DOHH2 (cell line): ENCODE measurements at regions not wholly inside any gene's neighbourhood (a gene's known extent, or its start where the extent isn't known, plus 50 kb on each side); places are given as distances from the start of the nearest gene placed in this dataset.
A peak's percentile ranks its signal among the peaks of the same experiment; 100 is the strongest.

Source experiments
- H3F3A ChIP-seq: fragments of 200-600 bp; sonication (generic), shearing (Covaris generic); 2 replicates; pipeline ENCODE4 v1.6.0; 2016; ENCODE audit warnings: antibody characterized with exemption, mild to moderate bottlenecking; ENCODE audit not compliant: control insufficient read depth, insufficient read depth
- H3K27ac ChIP-seq: fragments of 200-600 bp; sonication (generic); 2 replicates; pipeline ENCODE4 v1.5.1; 2014; ENCODE audit warnings: low read depth, mild to moderate bottlenecking, low read length, moderate library complexity
- H3K27me3 ChIP-seq: fragments of 200-600 bp; sonication (generic); 2 replicates; pipeline ENCODE4 v1.6.1; 2014; ENCODE audit warnings: mild to moderate bottlenecking, low read length, mixed read lengths; ENCODE audit not compliant: control insufficient read depth
- H3K36me3 ChIP-seq: fragments of 200-600 bp; sonication (generic); 2 replicates; pipeline ENCODE4 v1.6.1; 2014; ENCODE audit warnings: mild to moderate bottlenecking, low read length, moderate library complexity, mixed read lengths; ENCODE audit not compliant: control insufficient read depth
- H3K4me1 ChIP-seq: fragments of 200-600 bp; sonication (generic); 2 replicates; pipeline ENCODE4 v1.6.1; 2014; ENCODE audit warnings: mild to moderate bottlenecking, low read length, mixed read lengths; ENCODE audit not compliant: control insufficient read depth
- H3K4me2 ChIP-seq: fragments of 200-600 bp; sonication (generic); 2 replicates; pipeline ENCODE4 v1.6.0; 2014; ENCODE audit warnings: mild to moderate bottlenecking, low read length, moderate library complexity
- H3K4me3 ChIP-seq: fragments of 200-600 bp; sonication (generic); 2 replicates; pipeline ENCODE4 v1.5.1; 2014; ENCODE audit warnings: mild to moderate bottlenecking, low read length, mixed read lengths
- H3K79me2 ChIP-seq: fragments of 200-600 bp; sonication (generic); 2 replicates; pipeline ENCODE4 v1.6.1; 2014; ENCODE audit warnings: mild to moderate bottlenecking, low read length, mixed read lengths; ENCODE audit not compliant: control insufficient read depth
- H3K9me2 ChIP-seq: fragments of 200-600 bp; sonication (generic); replicated peaks from 2 replicates; pipeline ENCODE4 v1.6.1; 2014; ENCODE audit warnings: mild to moderate bottlenecking, low read length, mixed read lengths; ENCODE audit not compliant: control insufficient read depth
- H3K9me3 ChIP-seq: fragments of 200-600 bp; sonication (generic); 2 replicates; pipeline ENCODE4 v1.6.1; 2014; ENCODE audit warnings: antibody characterized with exemption, low read length, mixed read lengths; ENCODE audit not compliant: control insufficient read depth, insufficient read depth
- H4K20me1 ChIP-seq: fragments of 200-600 bp; sonication (generic); 2 replicates; pipeline ENCODE4 v1.6.0; 2014; ENCODE audit warnings: low read depth, mild to moderate bottlenecking, antibody characterized with exemption, low read length, moderate library complexity; ENCODE audit not compliant: control insufficient read depth, insufficient read depth
- CTCF ChIP-seq: fragments of 200-600 bp; sonication (generic); IDR thresholded peaks from one replicate; pipeline ENCODE4 v1.5.1; 2014; ENCODE audit warnings: antibody characterized with exemption, mild to moderate bottlenecking, low read depth, low read length; ENCODE audit not compliant: poor library complexity, severe bottlenecking
- EZH2phosphoT487 ChIP-seq: fragments of 200-600 bp; sonication (generic); IDR thresholded peaks from 2 replicates; pipeline ENCODE4 v1.6.1; 2017; ENCODE audit warnings: borderline replicate concordance, mild to moderate bottlenecking, antibody characterized with exemption, low read length, moderate library complexity, mixed read lengths

GRCh38 chr6:156703719-156704118 is 73.5 kb upstream of the ARID1B start:
- Histone ChIP-seq H3K4me3 (no peak overlapping the region), H3F3A (peaks cover 13% of the 10 kb centered on the region), H3K4me1 (peaks cover 59% of the 10 kb centered on the region), H3K9me3 (no peaks in the 10 kb centered on the region), H3K4me2 (no peak overlapping the region), H4K20me1 (no peaks in the 10 kb centered on the region), H3K9me2 (no peaks in the 10 kb centered on the region), H3K27me3 (no peaks in the 10 kb centered on the region), H3K79me2 (no peaks in the 10 kb centered on the region), H3K36me3 (no peaks in the 10 kb centered on the region), H3K27ac (no peak overlapping the region)
- TF ChIP-seq CTCF (no peak), EZH2phosphoT487 (no peak)

- peak overlapping the region; percentile 61 for H3K4me2 ChIP-seq
- TF ChIP-seq EZH2phosphoT487 (no peak), CTCF (no peak)
- H3K79me2 ChIP-seq: no peaks in the 10 kb centered on the region
- H3K9me2 ChIP-seq: no peaks in the 10 kb centered on the region
- H3K9me3 ChIP-seq: no peaks in the 10 kb centered on the region
- H3K27me3 ChIP-seq: no peaks in the 10 kb centered on the region
- H3K36me3 ChIP-seq: no peaks in the 10 kb centered on the region
- peaks cover 26% of the 10 kb centered on the region for H3F3A ChIP-seq
- no peaks in the 10 kb centered on the region for H4K20me1 ChIP-seq
- peaks cover 75% of the 10 kb centered on the region for H3K4me1 ChIP-seq
- H3K27ac ChIP-seq: peak overlapping the region; percentile 73
- peak overlapping the region; percentile 32 for H3K4me3 ChIP-seq
Observed at GRCh38 chr6:156701966-156702365, 75.2 kb upstream of the ARID1B start.

GRCh38 chr6:156700440-156701057 is 76.6 kb upstream of the ARID1B start:
- H3K4me2 ChIP-seq: 0 out of 2 replicates have a peak overlapping the region, but pooled peaks have one; percentile 61
- peaks cover 33% of the 10 kb centered on the region for H3F3A ChIP-seq
- no peak overlapping the region for H3K27ac ChIP-seq

More at GRCh38 chr6:156700440-156701057, 76.6 kb upstream of the ARID1B start:
- Histone ChIP-seq H3K36me3 (no peaks in the 10 kb centered on the region), H3K27me3 (no peaks in the 10 kb centered on the region), H3K4me1 (peaks cover 89% of the 10 kb centered on the region), H3K79me2 (no peaks in the 10 kb centered on the region), H3K4me3 (no peak overlapping the region), H3K9me3 (no peaks in the 10 kb centered on the region), H4K20me1 (no peaks in the 10 kb centered on the region), H3K9me2 (no peaks in the 10 kb centered on the region)
- TF ChIP-seq EZH2phosphoT487 (no peak), CTCF (no peak)
